ENCODE measurements at regions not wholly inside any gene's neighbourhood (a gene's known extent, or its start where the extent isn't known, plus 50 kb on each side); places are given as distances from the start of the nearest gene placed in this dataset.

DNA sequence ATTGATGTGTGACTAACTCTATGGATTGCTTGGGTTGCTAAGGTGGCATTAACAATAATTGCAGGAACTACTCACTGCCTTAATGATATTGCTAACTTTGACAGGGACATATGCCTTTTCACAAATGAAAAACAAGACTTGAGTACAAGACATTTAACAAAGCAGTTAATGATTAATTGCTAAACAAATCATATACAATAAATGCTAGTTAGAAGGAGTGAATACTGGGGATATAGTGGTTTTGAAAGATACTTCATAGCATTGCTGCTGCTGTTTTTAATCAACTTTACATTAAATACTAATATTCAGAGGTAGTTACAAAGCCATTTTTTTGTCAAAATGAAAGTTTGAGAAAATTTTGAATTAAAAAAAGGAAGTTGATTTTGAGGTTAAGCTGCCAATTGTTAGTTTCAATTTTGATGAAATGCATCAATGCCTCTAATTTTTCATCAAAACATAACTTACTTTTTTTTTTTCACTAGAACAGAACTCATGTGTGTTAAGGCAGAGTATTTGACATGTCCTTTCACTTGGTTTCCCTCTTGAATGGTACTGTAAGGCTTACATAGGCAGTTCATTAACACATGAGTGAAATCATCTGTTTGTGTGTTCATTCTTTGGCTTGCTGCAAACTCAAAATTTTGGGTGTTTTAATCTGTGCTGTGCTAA lies 106.2 kb upstream of the SEMA3D start (continued):
- TF ChIP-seq, protein P1, sequence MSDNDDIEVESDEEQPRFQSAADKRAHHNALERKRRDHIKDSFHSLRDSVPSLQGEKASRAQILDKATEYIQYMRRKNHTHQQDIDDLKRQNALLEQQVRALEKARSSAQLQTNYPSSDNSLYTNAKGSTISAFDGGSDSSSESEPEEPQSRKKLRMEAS (IDR thresholded peaks at IDR 0.05) = no peak
- TF ChIP-seq KDM1A (IDR thresholded peaks at IDR 0.05; ENCODE audit: borderline replicate concordance, low read length) = no peak
- TF ChIP-seq FOSL1 (IDR thresholded peaks at IDR 0.05; ENCODE audit: insufficient read depth, low read depth, low read length) = no peak
- no peak for TF ChIP-seq TEAD4 (IDR thresholded peaks at IDR 0.05; ENCODE audit: low read depth, low read length)
- TF ChIP-seq SIRT6 (IDR thresholded peaks at IDR 0.05; ENCODE audit: low read length) = no peak

Measured in H1 (cell line).